ES-I3 (cell line): ENCODE measurements at regions not wholly inside any gene's neighbourhood (a gene's known extent, or its start where the extent isn't known, plus 50 kb on each side); places are given as distances from the start of the nearest gene placed in this dataset.
"Not testable (repeated sequence)": the region's sequence is repeated elsewhere in the genome, so short reads cannot be mapped to it uniquely, and the experiment has no call there.

Experiments used
- H3K36me3 ChIP-seq: 2 replicates; pipeline ENCODE4 v1.6.1; 2013; ENCODE audit warnings: mild to moderate bottlenecking, low read length, control low read depth, moderate library complexity; ENCODE audit not compliant: insufficient read depth
- H3K4me1 ChIP-seq: 2 replicates; pipeline ENCODE4 v1.6.1; 2013; ENCODE audit warnings: mild to moderate bottlenecking, control low read depth, low read length; ENCODE audit not compliant: insufficient read depth
- H3K9ac ChIP-seq: 2 replicates; pipeline ENCODE4 v1.6.1; 2013; ENCODE audit warnings: low read depth, mild to moderate bottlenecking, low read length, moderate library complexity
- H3K9me3 ChIP-seq: 2 replicates; pipeline ENCODE4 v1.6.1; 2013; ENCODE audit warnings: mild to moderate bottlenecking, low read length, moderate library complexity; ENCODE audit not compliant: control insufficient read depth, insufficient read depth

DNA sequence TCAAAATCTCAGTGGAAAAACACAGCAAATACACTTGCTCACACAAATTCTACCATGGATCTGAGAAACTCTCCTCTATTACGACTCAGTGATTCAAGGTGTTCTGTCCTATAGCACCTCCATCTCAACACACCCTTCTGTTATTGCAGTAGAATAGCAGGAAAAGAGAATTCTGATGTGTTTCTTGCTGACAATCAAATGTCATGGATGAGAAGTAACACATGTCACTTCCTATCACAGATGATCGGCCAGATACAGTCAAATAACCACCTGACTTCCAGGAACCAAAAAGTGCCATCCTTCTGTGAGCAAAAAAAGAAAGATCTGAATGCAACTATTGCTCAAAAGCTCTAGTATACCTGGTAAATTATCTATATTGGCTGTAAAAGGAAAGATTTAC, 734.2 kb upstream of the GBE1 start:
- no peaks in the 10 kb centered on the region for H3K36me3 ChIP-seq

DNA sequence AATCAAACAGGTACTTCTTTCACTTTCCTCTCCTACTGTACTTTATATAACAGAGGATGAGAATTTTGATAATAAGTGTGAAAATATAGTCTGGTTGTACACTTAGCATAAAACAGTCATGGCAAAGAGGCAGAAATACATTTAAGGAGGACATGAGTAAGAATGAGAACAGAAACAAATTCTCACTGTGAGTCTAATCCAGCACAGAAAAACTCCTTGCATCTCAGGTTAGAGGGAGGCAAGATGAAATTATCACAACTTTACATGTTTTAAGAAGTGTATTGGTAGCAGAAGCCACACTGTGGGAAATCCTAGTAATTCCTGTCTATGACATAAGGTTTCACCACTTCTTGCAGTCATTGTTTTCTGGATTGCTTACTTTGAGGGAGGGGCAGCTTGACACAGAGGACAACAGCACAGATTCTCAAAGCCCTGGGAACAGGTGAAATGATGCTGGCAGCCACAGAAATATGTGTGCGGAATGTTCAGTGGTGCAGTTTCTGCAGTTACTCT, 733.6 kb upstream of the GBE1 start:
- H3K9ac ChIP-seq, result no peak overlapping the region
- no peaks in the 10 kb centered on the region for H3K9me3 ChIP-seq
- H3K4me1 ChIP-seq, result no peaks in the 10 kb centered on the region
- H3K36me3 ChIP-seq, result no peaks in the 10 kb centered on the region

More for the DNA sequence above, 734.2 kb upstream of the GBE1 start:
- H3K4me1 ChIP-seq, result no peaks in the 10 kb centered on the region
- no peak overlapping the region for H3K9ac ChIP-seq
- H3K9me3 ChIP-seq, result no peaks in the 10 kb centered on the region

DNA sequence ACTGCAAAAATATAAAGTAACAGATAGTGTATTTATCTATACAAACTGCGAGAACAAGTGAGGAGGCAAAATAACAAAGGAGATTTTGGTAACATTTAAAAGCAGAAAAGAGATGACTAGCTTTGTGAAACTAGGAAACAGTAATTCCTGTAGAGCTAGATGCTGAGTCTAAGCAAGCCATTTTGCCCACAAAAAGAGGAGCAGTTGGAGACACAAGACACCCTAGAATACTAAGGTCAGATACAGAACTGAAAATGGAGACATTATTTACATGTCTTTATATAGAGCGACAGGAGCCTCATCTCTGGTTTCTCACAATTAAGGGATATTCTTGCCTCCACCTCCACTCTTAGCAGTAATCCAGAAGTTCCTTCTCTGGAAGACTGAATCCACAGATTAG, 732.4 kb upstream of the GBE1 start:
- H3K4me1 ChIP-seq, result no peaks in the 10 kb centered on the region
- no peak overlapping the region for H3K9ac ChIP-seq
- H3K36me3 ChIP-seq, result no peaks in the 10 kb centered on the region
- no peaks in the 10 kb centered on the region for H3K9me3 ChIP-seq

DNA sequence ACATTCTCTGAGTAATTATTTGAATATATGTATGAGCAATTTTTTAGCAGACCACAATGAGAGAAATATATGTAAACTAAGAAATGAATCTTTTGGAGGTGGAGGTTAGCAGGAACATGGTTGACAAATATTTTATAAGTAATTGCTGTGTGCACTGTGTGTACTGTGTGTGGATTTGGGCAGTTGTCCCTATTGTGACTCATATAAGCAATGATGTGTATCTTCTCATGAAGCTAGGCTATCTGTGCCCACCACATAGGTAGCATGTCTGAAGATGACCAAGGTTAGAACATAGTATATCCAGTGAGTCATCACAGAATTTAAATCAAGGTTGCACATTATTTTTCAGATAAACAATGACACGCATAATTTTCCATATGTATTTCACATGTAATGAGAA, 713.9 kb upstream of the GBE1 start:
- no peaks in the 10 kb centered on the region for H3K36me3 ChIP-seq

DNA sequence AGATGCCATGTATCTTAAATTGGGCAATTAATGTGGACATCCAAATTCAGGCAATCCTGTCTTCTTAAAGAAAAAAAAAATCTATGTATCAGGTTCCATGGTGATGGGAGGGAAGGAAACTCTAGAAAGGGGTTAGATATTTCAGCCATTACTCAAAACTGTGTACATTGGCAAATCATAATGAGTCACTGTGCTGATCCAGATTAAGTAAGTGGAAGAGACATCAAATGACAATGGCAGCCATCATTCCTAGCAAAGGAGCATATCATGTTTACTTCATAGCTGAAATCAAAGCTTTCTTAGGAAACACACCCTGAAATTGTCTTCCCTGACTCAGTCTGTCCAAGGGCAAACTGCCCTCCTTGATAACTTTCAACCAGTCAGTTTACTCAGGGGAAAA, 713.3 kb upstream of the GBE1 start:
- no peaks in the 10 kb centered on the region for H3K4me1 ChIP-seq
- no peak overlapping the region for H3K9ac ChIP-seq
- peaks cover 10% of the 10 kb centered on the region; the same call in 1 of the 2 replicates for H3K9me3 ChIP-seq
- no peaks in the 10 kb centered on the region for H3K36me3 ChIP-seq

More for the DNA sequence above, 713.9 kb upstream of the GBE1 start:
- Histone ChIP-seq H3K9ac (no peak overlapping the region), H3K9me3 (peaks cover 10% of the 10 kb centered on the region; the same call in 1 of the 2 replicates), H3K4me1 (no peaks in the 10 kb centered on the region)

DNA sequence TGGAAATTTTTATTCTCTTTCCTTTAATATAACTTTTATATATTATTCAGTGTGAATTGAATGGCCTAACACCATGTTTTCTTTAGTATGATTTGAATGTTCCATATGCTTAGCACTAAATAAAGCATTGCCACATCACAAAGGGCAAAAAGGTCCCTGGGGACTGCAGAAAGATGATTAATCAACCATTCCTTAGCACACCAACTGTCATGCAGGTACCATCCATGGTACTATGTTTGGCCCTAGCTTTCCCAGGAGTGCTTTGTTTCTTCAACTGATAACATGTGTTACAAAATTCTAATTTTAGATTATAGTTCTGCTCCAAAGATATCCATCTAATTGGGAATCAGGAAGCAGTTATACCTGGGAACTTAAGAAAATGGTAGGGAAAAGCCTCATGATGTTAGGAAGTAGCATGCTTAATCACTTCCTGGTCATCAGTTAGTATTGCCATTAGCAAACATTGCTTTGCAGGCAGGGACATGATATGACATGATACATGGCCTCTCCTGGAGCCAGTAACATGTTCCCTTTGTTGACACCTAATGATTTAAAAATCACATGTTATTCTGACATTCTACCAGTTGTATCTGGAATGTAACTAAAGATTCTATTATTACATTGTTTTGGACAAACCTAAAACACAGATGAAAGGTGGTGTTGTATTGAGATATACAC, 712.6 kb upstream of the GBE1 start:
- Histone ChIP-seq H3K9me3 (peaks cover 10% of the 10 kb centered on the region; the same call in 1 of the 2 replicates), H3K9ac (no peak overlapping the region), H3K4me1 (no peaks in the 10 kb centered on the region), H3K36me3 (no peaks in the 10 kb centered on the region)

DNA sequence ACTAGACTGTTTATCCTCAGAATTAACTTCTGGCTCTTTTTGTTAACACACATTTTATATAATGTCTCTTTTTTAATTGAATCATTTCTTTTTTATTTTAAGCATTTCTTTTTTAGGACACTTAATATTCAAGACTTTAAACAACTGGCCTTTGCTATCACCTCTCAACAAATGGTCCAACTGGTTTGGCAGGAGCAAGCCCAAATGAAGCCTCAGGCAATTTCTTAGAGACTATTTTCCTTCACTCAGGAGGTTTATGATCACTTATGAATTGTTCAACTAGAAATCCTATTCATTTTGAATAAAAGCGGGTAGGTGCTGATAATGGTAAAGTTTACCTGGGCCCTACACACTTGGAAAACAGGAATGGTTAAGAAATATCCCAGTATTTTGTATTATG, 705.6 kb upstream of the GBE1 start:
- Histone ChIP-seq H3K9ac (no peak overlapping the region), H3K36me3 (no peaks in the 10 kb centered on the region), H3K4me1 (no peaks in the 10 kb centered on the region), H3K9me3 (peaks cover 4% of the 10 kb centered on the region; the same call in 1 of the 2 replicates)

DNA sequence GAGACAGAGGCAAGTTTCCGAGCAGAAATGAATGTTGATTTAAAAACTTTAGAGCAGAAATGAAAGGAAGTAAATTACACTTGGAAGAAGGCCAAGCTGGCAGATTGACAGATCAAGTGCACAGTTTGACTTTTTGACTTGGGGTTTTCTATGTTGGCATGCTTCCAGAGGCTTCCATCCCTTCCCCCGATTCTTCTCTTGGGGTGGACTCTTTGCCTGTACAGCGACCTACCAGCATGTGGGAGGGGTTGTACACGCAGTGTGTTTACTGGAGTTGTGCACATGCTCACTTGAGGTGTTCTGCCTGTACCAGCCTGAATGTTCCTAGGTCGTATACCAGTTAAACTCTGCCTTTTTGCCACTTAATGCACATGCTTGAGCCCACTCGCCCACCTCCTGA, 701.5 kb upstream of the GBE1 start:
- Histone ChIP-seq H3K4me1 (no peaks in the 10 kb centered on the region), H3K36me3 (no peaks in the 10 kb centered on the region), H3K9me3 (no peaks in the 10 kb centered on the region), H3K9ac (no peak overlapping the region)

DNA sequence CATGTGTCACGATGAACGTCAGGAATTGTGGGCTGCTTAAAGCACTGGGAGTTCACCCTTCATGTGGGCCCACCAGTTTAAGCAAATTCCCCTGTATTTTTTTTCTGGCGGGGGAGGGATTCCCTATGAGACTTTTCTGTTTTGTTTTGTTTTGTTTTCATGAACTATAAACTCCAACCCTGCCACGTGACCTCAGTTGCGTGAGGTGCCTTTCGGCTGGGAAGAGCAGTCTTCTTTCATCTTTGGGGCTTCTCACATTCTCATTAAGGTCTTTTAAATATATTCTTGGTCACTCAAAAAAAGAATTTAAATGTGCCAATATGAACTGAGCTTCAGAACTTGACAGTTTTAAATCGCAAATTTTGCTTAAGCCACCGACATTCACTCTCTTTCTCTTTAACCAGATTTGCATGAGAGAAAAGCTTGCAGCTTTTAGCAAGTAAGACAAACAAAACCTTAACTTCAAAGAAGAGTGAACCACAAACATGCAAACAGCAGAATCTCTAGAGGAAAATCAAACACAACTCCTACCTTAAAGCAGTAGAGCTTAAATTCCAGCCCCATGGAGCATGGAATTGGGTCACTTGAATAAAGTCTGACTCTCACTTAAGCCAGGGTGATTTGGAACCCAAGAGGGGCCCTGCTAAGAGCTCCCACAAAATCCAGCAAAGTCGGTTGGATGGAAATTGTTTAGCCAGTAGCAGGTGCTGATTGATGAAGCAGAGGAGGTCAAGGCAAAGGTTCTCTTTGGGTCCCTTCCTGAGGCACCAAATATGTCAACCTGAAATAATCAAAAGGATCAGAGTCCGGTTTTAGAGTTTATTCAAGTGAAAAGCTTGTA, 699.8 kb upstream of the GBE1 start:
- Histone ChIP-seq H3K9ac (no peak overlapping the region), H3K4me1 (no peaks in the 10 kb centered on the region), H3K36me3 (no peaks in the 10 kb centered on the region), H3K9me3 (no peaks in the 10 kb centered on the region)

DNA sequence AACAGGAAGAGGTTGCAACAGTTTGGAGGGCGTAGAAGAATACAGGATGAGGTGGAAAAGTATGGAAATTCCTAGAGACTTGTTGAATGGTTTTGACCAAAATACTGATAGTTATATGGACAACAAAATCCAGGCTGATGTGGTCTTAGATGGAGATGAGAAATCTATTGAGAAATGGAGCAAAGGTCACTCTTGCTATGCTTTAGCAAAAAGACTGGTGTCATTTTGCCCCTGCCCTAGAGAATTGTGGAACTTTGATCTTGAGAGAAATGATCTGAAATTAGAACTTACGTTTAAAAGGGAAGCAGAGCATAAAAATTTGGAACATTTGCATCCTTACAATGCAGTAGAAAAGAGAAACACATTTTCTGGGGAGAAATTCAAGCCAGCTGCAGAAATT, 686.9 kb upstream of the GBE1 start:
- H3K36me3 ChIP-seq, result no peaks in the 10 kb centered on the region
- no peak overlapping the region for H3K9ac ChIP-seq
- no peaks in the 10 kb centered on the region for H3K4me1 ChIP-seq
- H3K9me3 ChIP-seq, result peaks cover 17% of the 10 kb centered on the region

DNA sequence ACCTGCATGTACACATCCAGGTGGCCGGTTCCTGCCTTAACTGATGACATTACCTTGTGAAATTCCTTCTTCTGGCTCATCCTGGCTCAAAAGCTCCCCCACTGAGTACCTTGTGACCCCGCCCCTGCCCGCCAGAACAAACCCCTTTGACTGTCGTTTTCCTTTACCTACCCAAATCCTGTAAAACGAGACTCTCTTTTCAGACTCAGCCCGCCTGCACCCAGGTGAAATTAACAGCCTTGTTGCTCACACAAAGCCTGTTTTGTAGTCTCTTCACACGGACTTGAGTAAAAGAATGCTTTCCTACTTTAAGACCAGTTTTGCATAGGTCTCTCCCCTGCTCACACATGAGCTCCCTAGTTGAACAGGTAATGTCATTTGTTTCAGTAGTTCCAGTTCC, 667.4 kb upstream of the GBE1 start:
- H3K9me3 ChIP-seq, H3K36me3 ChIP-seq, H3K9ac ChIP-seq: not testable (repeated sequence)
- peaks cover 16% of the 10 kb centered on the region; the same call in 1 of the 2 replicates for H3K4me1 ChIP-seq

DNA sequence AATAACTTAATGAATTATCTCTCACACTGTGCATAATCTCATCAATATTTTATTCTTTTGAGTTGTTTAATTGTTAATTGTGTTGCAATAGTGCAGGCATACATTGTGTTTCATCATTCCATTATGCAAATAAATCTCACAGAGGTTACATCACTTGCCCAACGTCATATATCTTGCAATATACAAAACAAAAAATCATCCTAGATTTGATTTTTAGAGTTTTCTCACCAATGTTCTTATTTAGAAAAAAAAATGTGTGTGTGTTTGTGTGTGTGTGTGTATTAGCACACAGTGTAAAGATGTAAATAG, 662.5 kb upstream of the GBE1 start:
- no peaks in the 10 kb centered on the region for H3K9me3 ChIP-seq
- H3K4me1 ChIP-seq, result peaks cover 23% of the 10 kb centered on the region
- H3K36me3 ChIP-seq, result no peaks in the 10 kb centered on the region
- H3K9ac ChIP-seq, result no peak overlapping the region

DNA sequence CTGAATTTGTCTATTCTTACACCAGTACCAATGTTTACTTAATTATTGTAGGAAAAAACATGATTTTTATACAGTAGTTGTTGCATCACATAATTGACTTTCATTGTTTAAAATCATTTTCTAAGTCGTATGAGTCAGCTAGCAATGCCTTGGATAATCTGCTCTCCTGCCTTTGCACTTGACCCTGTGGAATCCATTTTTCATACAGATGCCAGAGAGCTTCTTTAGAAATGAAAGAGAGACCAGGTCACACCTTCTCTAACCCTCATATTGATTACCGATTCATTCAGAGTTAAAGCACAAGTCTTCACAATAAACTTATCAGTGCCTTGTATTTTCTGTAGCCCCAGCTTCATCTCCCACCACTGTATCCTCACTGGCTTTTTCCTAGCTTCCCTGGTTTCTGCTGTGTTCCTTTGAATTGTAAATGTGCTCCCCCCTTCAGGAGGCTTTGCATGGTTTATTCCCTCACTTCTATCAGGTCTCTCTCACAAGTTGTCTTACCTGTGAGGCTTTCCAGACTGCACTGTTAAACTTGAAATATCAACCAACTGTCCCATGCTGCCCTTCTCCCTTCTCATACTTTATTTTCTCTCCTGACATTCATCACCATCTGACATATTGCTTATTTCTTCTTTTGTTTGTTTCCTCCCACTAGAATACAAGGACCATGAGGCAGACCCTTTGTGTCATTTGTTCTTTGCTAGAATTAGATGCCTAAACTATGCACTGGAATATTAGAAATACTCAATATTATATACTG, 662.0 kb upstream of the GBE1 start:
- H3K9ac ChIP-seq, result no peak overlapping the region
- H3K4me1 ChIP-seq, result peaks cover 21% of the 10 kb centered on the region
- H3K9me3 ChIP-seq, result no peaks in the 10 kb centered on the region
- H3K36me3 ChIP-seq, result no peaks in the 10 kb centered on the region

DNA sequence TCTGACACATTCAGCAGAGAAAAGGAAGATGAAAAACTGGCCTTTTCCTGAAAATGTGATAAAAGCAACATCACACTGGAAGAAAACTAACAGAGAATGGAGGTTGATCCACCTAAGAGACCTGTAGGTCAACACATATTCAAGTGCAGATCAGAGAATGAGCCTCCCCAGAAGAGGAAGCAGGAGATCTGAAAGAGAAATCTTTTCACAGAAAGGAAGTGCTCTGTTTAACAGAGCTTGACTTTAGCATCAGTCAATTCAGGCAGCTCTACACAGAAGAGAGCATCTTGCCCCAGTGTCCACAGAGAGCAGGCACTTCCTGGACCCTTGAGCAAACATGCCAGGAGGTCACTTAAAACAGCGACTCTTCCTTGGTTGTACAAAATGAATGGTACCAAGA, 655.4 kb upstream of the GBE1 start:
- Histone ChIP-seq H3K36me3 (no peaks in the 10 kb centered on the region), H3K9me3 (no peaks in the 10 kb centered on the region), H3K9ac (no peak overlapping the region), H3K4me1 (peaks cover 5% of the 10 kb centered on the region; the same call in 1 of the 2 replicates)
